GM21737 (cell line): ENCODE measurements at regions not wholly inside any gene's neighbourhood (a gene's known extent, or its start where the extent isn't known, plus 50 kb on each side); places are given as distances from the start of the nearest gene placed in this dataset.

ENCODE experiments used
- ATAC-seq: cut with Tn5 transposase; IDR thresholded peaks from one replicate; pipeline ENCODE4 v1.9.1; 2021; ENCODE audit warnings: mild to moderate bottlenecking, moderate library complexity; ENCODE audit not compliant: unreplicated experiment

GRCh38 chr5:125263356-125263755 lies 516.9 kb upstream of the ZNF608 start:
- ATAC-seq: no peak

DNA sequence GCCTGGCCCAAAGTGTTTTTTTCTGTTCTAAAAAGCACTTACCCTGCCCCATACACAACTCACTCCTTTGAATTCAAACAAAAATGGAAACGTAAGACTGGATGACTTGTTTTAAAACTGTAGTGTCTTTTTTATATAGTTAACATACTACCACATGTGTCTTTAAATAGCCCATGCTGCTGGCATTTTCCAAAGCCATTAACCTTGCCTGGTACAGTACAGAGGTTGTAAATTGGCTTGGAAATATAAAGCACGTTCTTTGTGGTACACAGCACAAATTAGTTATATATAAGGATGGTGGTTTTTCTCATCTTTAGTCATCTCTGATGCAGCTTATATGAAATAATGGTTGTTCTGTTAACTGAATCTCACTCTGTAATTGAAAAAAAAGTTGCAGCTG lies 519.7 kb upstream of the ZNF608 start:
- ATAC-seq: no peak

- ATAC-seq: no peak
Observed at GRCh38 chr5:125267636-125268248, 521.3 kb upstream of the ZNF608 start.

DNA sequence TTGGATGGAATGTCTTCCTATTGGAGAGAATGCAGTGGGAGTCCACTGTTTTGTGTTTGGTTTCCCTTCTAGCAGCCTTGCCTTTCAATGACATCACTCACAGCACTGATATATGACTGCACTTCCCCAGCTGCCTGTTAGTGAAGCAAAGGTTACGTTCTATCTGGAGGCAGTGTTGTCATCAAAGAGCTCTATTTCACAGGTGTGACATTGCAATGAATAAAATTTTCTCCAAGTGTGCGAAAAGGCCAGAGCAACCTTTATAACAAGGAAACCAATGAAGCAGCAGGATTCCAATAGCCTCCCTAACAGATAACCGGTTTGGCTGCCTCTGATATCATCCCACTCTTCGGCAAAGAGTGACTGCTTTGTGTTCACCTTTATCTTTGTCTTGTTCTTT lies 523.5 kb upstream of the ZNF608 start:
- ATAC-seq: no peak

- no peak for ATAC-seq
Observed at GRCh38 chr5:125272357-125272756, 525.9 kb upstream of the ZNF608 start.

GRCh38 chr5:125274211-125274610 lies 527.8 kb upstream of the ZNF608 start:
- ATAC-seq: no peak

DNA sequence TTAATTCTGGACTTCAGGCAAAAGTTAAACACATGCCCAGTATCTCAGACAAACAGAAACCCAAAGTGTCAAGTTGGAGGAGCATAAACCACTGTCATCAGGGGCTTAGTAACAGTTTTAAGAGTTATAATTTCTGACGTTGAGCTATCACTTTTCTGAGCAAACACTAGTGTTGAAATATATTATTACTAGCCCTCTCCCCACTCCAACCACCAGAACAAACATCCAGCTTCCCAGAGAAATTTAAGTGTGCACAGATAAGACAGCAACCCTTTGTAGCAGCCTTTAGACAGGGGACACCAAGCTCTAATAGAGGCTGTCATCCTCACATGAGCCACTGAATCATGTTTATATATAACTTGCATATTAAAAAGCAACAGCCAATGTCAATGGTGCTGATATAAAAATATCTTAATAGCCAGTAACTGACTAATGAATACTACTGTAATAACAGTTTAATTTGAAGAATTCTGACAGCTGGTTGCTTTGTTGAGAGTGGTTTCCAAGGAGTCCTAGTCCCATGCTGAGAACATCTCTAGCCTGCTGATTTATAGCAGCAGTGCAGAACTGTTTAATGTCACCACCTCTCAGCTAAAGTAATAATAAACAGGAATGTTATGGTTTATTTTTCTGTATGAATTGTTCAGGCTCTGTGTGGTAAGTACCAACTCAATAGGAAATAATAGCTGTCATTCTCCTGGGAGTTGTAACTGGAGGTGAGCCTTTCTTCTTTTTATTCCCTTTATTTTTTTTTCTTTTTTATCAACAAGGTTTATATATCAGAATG lies 528.7 kb upstream of the ZNF608 start:
- ATAC-seq: no peak

DNA sequence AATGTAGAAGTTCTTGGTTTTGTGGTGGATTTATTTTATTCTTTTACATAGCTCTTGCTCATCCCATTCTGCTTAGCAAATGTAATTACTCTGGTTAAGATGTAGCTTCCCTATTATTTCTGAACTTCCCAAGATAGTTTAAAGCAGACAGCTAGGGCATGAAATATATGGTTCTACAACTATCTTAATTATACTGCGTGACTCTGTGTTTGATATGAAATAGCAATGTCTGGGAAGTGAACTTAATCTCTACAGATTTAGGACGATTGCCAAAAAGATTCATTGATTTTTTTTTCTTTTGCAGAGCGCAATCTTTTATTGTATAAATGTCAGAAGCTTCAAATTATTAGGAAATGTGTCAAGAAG lies 529.3 kb upstream of the ZNF608 start:
- no peak for ATAC-seq

GRCh38 chr5:125276096-125276495 lies 529.7 kb upstream of the ZNF608 start:
- ATAC-seq: no peak

DNA sequence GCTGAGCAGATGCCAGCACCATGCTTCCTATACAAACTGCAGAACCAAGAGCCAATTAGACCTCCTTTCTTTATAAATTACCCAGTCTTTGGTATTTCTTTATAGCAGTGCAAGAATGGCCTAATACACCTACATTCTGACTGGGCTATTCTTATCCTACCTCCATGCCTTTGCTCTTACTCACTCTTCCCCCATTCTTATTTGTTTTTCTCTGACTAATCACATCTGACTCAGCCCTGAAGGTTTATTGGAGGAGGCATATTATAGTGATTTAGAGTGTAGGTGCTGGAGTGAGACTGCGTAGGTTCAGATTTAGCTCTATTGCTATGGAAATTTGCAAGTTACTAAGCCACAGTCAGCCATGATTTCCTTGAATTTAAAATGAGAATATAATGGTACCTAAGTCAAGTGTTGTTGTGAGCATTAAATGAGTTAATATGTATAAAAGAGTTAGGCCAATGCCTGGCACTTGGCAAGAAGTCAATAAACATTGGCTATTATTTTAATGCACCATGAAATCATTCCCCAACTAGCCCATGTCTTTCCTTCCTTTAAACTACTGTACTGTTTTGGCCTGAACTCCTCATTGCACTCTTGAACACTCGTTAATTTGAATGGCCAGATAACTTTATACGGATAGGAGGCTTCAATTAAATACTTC lies 531.2 kb upstream of the ZNF608 start:
- no peak for ATAC-seq

- no peak for ATAC-seq
Observed at GRCh38 chr5:125278711-125279110, 532.3 kb upstream of the ZNF608 start.

DNA sequence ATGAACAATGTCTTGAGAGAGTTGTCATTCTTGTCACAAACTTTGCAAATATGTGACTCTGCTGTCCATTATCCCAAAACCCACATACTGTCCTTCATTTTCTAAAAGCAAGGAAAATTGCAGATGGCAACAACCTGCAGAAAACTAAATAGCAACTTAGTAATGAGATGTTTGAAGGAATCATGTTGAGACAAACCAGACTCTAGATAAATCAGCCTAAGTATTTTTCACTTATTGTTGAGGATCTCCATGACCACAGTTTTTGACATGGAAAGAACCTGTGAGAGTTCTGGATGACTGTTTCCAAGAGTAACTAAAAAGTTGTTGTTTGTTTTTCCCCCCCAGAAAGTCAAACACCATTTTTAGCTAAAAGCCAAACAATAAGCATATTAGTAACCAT lies 535.2 kb upstream of the ZNF608 start:
- no peak for ATAC-seq

DNA sequence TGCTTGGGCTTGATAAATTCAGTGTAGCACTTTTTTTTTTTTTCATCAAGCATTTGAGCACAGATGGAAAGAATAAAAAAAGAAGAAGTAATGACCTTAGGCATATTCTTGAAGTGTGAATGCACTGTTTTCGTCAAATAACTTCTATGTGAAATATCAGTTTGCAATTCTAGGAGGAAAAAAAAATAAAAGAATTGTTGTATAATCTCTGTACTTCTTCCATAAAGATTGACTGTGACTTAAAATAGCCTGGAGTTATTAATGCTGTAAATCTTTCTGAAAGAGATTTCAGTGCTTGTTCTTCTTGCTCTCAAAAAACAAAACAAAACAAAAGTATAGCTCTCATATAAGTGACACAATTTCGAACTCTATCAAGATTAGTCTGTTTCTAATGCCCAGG lies 536.9 kb upstream of the ZNF608 start:
- no peak for ATAC-seq

DNA sequence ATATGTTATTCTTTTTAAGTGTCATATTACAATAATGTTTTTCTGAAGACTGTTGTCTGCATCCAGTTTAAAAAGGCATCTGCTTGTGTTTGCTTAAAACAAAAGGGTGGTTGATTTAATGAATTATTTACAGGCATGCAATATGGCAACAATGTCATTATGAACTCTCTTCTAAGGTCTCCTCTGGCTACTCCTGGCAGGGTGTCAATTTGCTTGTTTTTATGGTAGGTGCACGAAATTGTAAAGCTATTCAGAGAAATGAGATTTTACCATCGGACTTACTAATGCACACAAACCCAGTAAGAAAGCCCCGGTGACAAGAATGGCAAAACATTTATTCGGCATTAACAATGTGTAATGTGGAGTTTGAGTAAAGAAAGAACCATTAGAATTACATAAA lies 539.8 kb upstream of the ZNF608 start:
- no peak for ATAC-seq

DNA sequence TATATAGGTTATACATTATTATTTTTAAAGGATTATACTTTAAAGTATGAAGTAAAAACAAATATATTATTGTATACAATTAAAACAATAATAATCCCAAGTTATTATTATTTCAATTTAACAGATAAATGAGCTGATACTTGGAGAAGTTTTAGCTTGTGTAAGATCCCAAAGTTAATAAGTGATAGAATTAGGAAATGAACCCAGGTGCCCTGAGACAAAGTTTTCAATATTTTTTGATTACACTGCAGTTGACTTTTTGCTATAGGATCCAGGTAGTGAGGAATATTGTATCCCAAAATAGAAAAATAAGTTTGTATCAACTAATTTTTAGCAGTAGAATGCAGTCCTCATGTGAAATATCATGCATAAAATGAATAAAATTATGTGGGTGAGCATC lies 543.2 kb upstream of the ZNF608 start:
- no peak for ATAC-seq

DNA sequence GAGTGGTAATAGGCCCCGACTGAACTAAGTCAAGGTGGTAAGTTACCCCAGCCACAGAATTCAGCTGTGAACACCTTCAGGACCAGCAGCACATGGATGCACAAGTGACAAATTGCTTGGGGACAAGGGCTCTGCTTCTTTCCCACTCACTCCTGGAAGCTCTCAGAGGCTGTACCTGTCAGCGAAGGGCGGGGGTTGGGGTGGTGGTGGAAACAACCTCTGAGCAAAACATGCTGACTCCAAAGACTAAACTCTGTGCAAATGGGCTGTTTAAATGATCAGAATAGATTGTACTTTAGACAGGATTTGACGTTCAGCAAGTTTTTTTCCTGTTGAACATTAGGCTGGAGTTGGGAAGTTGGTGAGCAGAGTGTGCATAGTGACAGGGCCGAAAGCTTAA lies 544.5 kb upstream of the ZNF608 start:
- ATAC-seq: no peak

GRCh38 chr5:125291447-125291846 lies 545.0 kb upstream of the ZNF608 start:
- no peak for ATAC-seq

GRCh38 chr5:125293223-125293622 lies 546.8 kb upstream of the ZNF608 start:
- ATAC-seq: no peak

DNA sequence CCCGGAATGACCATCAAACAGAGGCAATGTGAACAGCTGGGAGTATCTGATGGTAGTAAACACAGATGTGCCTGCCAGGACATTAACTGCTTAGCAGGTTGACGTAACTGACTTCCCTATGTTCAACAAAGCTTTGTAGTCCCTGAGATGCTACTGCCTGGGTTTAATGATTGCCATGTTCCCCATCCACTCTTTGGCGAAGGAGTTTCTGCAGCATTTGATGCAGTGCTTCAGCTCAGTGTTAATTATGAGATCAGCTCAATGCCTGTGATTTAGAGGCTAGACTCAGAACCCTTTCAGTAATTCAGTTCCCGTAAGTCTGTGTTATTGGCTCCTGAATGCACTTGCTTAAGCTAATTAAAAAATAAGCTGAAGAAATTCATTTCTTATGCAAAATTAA lies 547.3 kb upstream of the ZNF608 start:
- ATAC-seq: no peak

GRCh38 chr5:125294844-125295243 lies 548.4 kb upstream of the ZNF608 start:
- ATAC-seq: no peak

GRCh38 chr5:125295405-125295872 lies 549.0 kb upstream of the ZNF608 start:
- ATAC-seq: no peak

DNA sequence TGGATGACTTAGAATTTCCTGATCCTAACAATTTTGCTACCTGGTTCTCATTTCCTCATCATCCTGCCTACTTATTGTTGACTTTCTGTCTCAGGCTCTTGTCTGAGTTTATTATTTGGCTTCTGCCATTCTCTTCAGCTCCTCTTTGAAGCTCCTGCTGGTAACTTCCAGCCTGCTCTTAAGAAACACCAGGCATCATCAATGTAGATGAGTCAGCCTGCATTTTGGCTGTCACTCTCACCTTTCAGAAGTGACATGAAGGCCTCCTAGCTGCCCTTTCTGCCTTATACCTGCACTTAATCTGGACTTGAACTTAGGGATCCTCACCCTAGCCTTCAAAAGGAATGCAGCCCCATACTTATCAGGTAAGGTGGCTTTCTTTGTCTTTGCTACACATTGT lies 551.8 kb upstream of the ZNF608 start:
- no peak for ATAC-seq
